GM23338 (cell line): ENCODE measurements at regions not wholly inside any gene's neighbourhood (a gene's known extent, or its start where the extent isn't known, plus 50 kb on each side); places are given as distances from the start of the nearest gene placed in this dataset.

Experiments used
- POLR2AphosphoS5 ChIP-seq: IDR thresholded peaks from 2 replicates; pipeline ENCODE4 v1.6.1; 2016; ENCODE audit warnings: antibody characterized with exemption, low read depth
- TF ChIP-seq, protein P1 (sequence below), 2 experiments: fragments of 200-600 bp in 1 of 2; sonication (generic) in 1 of 2; conservative IDR thresholded peaks; 2 replicates each; pipeline versions ENCODE4 v1.5.1 to v1.6.1; 2016 to 2017; ENCODE audit warnings: antibody characterized with exemption in 2 of 2, low read depth in 2 of 2, mild to moderate bottlenecking in 2 of 2, moderate library complexity in 1 of 2

DNA sequence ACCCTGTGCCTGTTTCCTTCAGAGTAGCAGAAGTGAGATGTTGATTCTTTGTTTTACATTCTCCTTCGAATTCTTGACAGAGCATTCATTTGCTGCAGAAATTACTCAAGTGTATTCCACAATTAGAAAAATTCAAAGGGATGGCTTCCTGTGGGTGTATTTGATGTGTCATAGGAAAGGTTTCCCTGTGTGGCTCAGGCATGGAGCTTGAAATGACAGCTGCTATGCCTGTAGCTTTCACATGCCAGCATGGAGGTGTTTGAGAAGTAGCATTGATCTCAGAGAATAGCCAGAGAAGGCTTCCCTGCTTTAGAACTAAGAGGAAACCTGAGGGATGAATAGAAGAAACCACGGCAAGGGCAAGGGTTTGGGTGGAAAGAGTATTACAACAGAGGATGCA is 317.2 kb upstream of the DEPDC1 start:
- TF ChIP-seq, protein P1, sequence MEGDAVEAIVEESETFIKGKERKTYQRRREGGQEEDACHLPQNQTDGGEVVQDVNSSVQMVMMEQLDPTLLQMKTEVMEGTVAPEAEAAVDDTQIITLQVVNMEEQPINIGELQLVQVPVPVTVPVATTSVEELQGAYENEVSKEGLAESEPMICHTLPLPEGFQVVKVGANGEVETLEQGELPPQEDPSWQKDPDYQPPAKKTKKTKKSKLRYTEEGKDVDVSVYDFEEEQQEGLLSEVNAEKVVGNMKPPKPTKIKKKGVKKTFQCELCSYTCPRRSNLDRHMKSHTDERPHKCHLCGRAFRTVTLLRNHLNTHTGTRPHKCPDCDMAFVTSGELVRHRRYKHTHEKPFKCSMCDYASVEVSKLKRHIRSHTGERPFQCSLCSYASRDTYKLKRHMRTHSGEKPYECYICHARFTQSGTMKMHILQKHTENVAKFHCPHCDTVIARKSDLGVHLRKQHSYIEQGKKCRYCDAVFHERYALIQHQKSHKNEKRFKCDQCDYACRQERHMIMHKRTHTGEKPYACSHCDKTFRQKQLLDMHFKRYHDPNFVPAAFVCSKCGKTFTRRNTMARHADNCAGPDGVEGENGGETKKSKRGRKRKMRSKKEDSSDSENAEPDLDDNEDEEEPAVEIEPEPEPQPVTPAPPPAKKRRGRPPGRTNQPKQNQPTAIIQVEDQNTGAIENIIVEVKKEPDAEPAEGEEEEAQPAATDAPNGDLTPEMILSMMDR (conservative IDR thresholded peaks at IDR 0.05; ENCODE audit: low read depth in 2 of 2), result no peak
- no peak for TF ChIP-seq POLR2AphosphoS5
